Right renal cortex interstitium (tissue), 3 donors: ENCODE measurements at regions not wholly inside any gene's neighbourhood (a gene's known extent, or its start where the extent isn't known, plus 50 kb on each side); places are given as distances from the start of the nearest gene placed in this dataset.

Experiments
- DNase-seq, 3 donors: peaks; one replicate each; pipeline ENCODE4 v3.0.0-alpha.2; 2013; ENCODE audit warnings: low read depth in 3 of 3, low spot score in 2 of 3

DNA sequence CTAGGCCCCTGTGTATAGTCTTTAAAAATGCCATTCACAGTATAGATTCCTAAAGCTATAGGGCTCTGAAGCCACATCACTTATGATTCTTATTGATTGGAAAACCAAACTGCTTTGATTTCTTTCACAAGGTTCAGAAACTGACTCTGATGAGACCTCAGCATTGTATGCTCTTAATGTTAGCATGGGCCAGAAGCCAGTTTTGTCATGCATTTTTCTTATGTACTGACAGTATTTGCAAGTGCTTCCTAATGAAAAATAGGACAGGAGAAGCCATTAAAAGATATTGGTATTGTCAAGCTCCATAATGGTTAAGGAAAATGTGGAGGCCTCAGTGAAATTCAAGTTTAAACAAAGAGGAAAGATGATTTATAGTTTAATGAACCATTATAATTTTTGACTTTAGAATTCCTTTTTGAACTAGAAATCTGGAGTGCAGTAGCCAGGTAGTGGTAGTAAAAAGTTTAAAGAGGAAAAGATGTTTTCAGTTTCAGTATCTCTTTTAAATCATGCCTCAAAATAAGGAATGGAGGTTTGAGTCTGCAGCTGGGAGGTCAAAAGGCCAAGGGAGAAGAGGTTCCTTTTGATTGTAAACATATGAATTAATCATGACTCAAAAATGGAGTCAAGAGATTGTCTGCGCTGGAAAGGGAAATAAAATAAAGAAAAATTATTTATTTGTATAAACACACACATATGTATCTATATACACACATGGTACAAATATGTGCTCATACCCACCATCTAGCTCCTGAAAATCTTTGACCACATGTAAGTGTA is 388.1 kb upstream of the PRICKLE1 start:
- DNase-seq = no peak

GRCh38 chr12:42976620-42977019 is 387.1 kb upstream of the PRICKLE1 start:
- DNase-seq = no peak

DNA sequence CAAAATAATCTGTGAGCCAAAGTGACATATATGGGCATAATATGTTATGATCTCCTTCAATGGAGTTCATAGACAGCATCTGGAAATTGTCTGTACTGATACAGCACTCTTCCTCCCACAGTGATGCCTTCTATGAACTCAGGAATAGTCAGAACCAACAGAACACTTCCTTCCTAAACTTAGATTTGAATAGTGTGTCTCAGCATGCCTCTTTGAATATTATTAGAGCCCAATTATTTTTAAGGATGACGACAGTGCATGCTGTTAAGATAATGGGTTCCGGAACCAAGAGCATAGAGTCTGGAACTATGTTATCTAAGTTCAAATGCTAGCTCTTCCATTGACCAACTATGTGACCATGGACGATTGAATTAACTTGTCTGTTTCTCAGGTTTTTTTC is 386.6 kb upstream of the PRICKLE1 start:
- no peak for DNase-seq

DNA sequence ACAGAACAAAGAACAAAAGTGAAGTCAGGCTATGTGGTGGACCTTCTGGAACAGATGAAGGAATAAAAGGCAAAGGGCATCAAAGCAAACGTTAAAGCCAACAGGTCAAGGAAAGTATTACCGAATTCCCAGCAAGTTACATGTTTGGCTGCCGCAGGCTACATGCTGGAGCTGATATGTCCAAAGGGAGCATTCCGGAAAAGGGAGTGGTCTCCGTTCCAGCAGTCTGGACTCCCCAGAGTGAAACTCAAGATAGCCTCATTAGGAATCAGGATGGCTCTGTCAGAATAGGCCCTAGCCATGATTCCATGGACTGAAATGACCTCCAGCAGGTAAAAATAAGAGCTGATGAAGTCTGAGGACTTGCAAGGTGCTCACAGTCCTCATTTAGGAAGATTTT is 379.8 kb upstream of the PRICKLE1 start:
- no peak for DNase-seq

DNA sequence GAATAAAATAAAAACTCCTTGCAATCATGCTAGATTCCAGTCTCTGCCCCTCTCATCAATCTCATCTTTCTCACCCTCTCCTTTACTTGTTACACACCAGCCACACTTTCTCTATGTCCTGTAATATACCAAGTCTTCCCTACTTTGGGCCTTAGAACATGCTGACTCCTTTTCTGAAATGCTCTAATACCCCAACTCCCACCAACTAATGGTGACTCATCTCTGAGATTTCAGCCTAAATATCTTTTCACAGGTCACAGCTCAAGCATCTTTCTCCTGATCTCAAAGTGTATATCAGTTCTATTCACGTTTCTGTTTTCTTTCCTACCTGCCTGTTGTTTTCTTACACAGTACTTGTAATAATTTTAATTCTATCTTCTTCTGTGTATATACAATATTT is 378.9 kb upstream of the PRICKLE1 start:
- no peak for DNase-seq

DNA sequence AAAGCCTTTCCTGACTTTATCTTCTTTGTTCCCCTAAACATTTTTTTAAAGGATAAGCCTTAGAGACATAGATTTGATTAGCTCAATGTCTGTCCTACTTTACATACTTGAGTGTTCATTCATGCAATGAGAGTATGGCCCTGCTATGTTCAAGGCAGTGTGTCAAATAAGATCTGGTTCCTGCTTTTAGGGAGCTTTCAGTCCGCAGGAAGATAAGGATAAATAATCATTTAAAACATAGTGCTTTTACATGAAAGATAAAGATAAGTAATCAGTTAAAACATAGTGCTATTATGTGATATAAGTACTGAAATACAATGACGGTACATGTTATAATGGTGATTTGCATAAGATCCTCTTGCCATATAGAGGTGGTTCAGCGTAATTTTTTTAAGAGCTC is 378.3 kb upstream of the PRICKLE1 start:
- DNase-seq = no peak

DNA sequence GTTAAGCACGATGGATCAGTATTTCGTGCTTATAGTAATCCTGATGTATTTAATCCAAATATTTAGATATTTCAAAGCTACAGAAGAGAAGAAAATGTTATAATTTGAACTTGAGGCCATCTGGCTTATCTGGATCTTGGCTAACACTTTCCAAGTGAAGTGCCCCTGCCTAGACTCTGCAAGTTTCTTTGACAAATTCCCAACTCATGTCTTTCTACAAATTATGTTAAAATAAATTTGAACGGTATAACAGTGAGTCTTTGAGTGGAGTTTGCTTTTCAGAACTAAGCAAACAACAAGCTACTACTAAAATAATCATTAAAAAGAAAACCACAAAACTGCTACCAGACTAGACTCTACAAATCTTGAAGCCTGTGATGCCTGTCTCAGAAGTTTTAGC is 374.4 kb upstream of the PRICKLE1 start:
- no peak for DNase-seq

DNA sequence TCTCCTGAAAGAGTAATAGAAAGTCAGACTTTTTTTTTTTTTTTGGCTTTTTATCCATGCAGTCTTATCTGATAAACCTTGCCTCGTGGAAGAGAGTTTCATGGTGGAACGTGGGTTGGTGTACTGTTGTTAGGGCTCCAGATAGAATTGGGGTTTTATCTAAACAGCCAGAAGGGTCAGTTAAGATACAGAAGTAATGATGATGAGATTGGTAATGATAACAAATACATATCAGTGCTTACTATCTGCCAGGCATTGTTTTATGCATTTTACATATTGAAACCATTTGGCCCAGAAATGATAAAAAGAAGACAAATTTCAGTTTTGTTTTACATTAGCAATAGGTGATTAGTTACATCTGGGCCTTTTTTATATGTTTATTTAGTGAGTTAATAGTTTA is 372.8 kb upstream of the PRICKLE1 start:
- no peak for DNase-seq

DNA sequence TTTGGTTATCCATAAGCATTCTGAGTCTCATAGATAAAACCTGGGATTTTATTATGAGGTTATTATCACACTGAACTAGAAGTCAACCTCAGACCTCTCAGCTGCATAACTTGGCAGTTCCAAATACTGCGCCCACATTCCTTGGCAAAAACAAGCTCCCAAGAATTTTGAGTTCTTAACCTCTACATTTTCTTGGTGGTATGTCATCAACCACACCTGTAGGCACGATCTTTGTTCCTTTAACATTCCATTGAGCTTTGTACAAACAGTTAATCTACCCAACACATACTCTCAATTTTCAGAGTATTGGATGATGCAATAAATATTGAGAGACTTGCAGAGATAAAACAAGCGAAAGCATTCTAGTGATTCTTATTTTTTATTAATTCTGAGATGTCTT is 371.8 kb upstream of the PRICKLE1 start:
- no peak for DNase-seq

GRCh38 chr12:42960087-42960527 is 370.6 kb upstream of the PRICKLE1 start:
- DNase-seq = no peak

DNA sequence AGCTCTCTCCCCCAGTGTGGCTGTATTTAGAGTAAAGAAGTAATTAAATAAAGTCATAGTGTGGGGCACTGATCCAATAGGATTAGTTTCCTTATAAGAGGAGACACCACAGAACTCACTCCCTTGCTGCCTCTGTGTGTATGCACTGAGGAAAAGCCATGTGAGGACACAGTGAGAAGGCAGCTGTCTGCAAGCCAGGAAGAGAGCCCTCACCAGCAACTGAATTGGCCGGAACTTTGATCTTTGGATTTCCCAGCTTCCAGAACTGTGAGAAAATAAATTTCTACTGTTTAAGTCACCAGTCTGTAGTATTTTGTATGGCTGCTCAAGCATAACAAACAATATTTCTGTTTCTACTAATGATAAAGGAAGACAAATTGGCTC is 368.7 kb upstream of the PRICKLE1 start:
- DNase-seq = no peak

- DNase-seq = no peak
These were observed 368.2 kb upstream of the PRICKLE1 start for GRCh38 chr12:42957561-42958290.

- DNase-seq = no peak
These were observed 367.6 kb upstream of the PRICKLE1 start for GRCh38 chr12:42957136-42957535.

GRCh38 chr12:42953021-42953420 is 363.5 kb upstream of the PRICKLE1 start:
- DNase-seq = no peak

GRCh38 chr12:42946871-42947381 is 357.4 kb upstream of the PRICKLE1 start:
- no peak for DNase-seq

GRCh38 chr12:42945927-42946326 is 356.4 kb upstream of the PRICKLE1 start:
- DNase-seq = no peak

GRCh38 chr12:42944516-42944915 is 355.0 kb upstream of the PRICKLE1 start:
- DNase-seq = no peak

GRCh38 chr12:42936991-42937390 is 347.4 kb upstream of the PRICKLE1 start:
- DNase-seq = no peak

- DNase-seq = no peak
These were observed 346.7 kb upstream of the PRICKLE1 start for GRCh38 chr12:42936260-42936659.

DNA sequence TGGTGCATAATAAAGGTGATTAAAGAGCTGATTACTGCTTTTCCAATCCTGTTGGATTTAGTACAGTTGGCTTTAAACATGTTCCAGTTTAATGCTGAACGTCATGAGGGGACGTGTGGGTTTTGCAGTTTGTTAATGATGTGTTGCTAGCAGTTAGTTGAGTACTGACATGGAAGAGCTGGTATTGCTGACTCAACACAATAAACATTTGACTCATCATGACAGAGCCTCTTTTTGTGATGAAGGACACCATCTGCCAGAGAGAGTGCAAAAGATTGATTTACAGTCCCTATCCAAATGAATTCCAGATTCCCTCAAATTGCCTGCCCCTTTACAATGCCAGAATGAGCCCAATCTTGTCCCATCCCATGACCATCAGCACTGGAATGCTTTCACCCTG is 346.2 kb upstream of the PRICKLE1 start:
- no peak for DNase-seq

GRCh38 chr12:42935090-42935489 is 345.5 kb upstream of the PRICKLE1 start:
- no peak for DNase-seq

- DNase-seq = no peak
These were observed 344.0 kb upstream of the PRICKLE1 start for GRCh38 chr12:42933461-42934081.
